Spleen (tissue), 11 donors: ENCODE measurements at regions not wholly inside any gene's neighbourhood (a gene's known extent, or its start where the extent isn't known, plus 50 kb on each side); places are given as distances from the start of the nearest gene placed in this dataset.

Experiments
- DNase-seq: peaks from one replicate; pipeline ENCODE4 v3.0.0-alpha.2; 2020
- H3K27ac ChIP-seq, 8 donors: fragments of 200-600 bp; sonication (generic) in 7 of 8; 1 replicate in 4 of 8; 2 replicates in 4 of 8; pipeline versions ENCODE4 v1.5.0 to v1.8.0; 2016 to 2021; ENCODE audit warnings: inconsistent platforms in 4 of 8, mild to moderate bottlenecking in 4 of 8, moderate library complexity in 1 of 8
- H3K27me3 ChIP-seq, 7 donors: fragments of 200-600 bp; sonication (generic) in 6 of 7; replicated peaks in 1 of 7; 1 replicate in 4 of 7; 2 replicates in 3 of 7; pipeline versions ENCODE4 v1.5.0 to v1.8.0; 2016 to 2021; ENCODE audit warnings: inconsistent platforms in 3 of 7, mild to moderate bottlenecking in 1 of 7
- H3K36me3 ChIP-seq, 6 donors: fragments of 200-600 bp; sonication (generic) in 5 of 6; 1 replicate in 4 of 6; 2 replicates in 2 of 6; pipeline versions ENCODE4 v1.5.0 to v1.8.0; 2016 to 2021; ENCODE audit warnings: inconsistent platforms in 2 of 6
- H3K4me1 ChIP-seq, 6 donors: fragments of 200-600 bp; sonication (generic) in 5 of 6; 1 replicate in 3 of 6; 2 replicates in 3 of 6; pipeline versions ENCODE4 v1.5.0 to v1.8.0; 2016 to 2021; ENCODE audit warnings: inconsistent platforms in 3 of 6
- H3K4me3 ChIP-seq, 8 donors: fragments of 200-600 bp; sonication (generic) in 7 of 8; 1 replicate in 4 of 8; 2 replicates in 4 of 8; pipeline versions ENCODE4 v1.5.0 to v1.8.0; 2016 to 2021; ENCODE audit warnings: inconsistent platforms in 4 of 8, mild to moderate bottlenecking in 4 of 8, moderate library complexity in 2 of 8
- H3K9me3 ChIP-seq, 8 donors: fragments of 200-600 bp; sonication (generic) in 7 of 8; 1 replicate in 4 of 8; 2 replicates in 4 of 8; pipeline versions ENCODE4 v1.5.0 to v1.8.0; 2016 to 2021; ENCODE audit warnings: inconsistent platforms in 4 of 8
- POLR2A ChIP-seq, 3 donors: fragments of 450-650 bp; IDR thresholded peaks; one replicate each; pipeline ENCODE4 v1.5.1; 2017; ENCODE audit warnings: antibody characterized with exemption in 3 of 3, mild to moderate bottlenecking in 1 of 3
- POLR2AphosphoS5 ChIP-seq, 3 donors: sonication (generic); formaldehyde crosslinking; IDR thresholded peaks; one replicate each; pipeline ENCODE4 v1.5.1; 2017; ENCODE audit warnings: antibody characterized with exemption in 3 of 3
- WGBS, 5 donors: extraction: QIAGEN DNeasy Blood & Tissue Kit in 3 of 5; methylation state at CpG; one replicate each; pipeline versions ENCODE4 v1.1.5 to v1.1.7; 2013 to 2018; 5-methylcytosine and 5-hydroxymethylcytosine counted together
- intact Hi-C: fragments of 100-400 bp; cut with DNase I; formaldehyde crosslinking; loops from one replicate; pipeline ENCODE4 v1.15.0; 2023; ENCODE audit warnings: low total_unique reads
- TF ChIP-seq, protein P1 (sequence below), 11 experiments: fragments of 200-600 bp in 7 of 11; fragments of 450-650 bp in 4 of 11; sonication (generic) in 4 of 11; IDR thresholded peaks in 8 of 11; conservative IDR thresholded peaks in 3 of 11; 1 replicate in 7 of 11; 2 replicates in 4 of 11; pipeline versions ENCODE4 v1.4.0 to v1.8.0; 2016 to 2021; ENCODE audit warnings: antibody characterized with exemption in 11 of 11, inconsistent platforms in 4 of 11, mild to moderate bottlenecking in 1 of 11
- donor health status: healthy with polysubstance abuse.
- donor health status: DM: no; HTN: no; CAD: no; lungs with moderate emphysema.
- donor health status: DM: no; HTN: no; CAD: no.
- donor health status: Bipolar disorder and iron deficiency.
- donor health status: healthy.
- donor health status: DM: no; HTN: no; CAD: no.
- donor health status: DM: yes; HTN: yes; CAD: no.

GRCh38 chr16:63563819-63564505, 1527.7 kb upstream of the CDH8 start:
- Histone ChIP-seq H3K27me3 (no peaks in the 10 kb centered on the region), H3K27ac (no peak overlapping the region), H3K36me3 (no peaks in the 10 kb centered on the region), H3K9me3 (peaks cover 0 to 42% (median 15%) of the 10 kb centered on the region in 8 donors), H3K4me3 (no peak overlapping the region), H3K4me1 (no peaks in the 10 kb centered on the region)
- 36 to 64% (median 47%) methylated on average over 1 of the region's 1 CpG for WGBS, 5 donors
- TF ChIP-seq, protein P1, sequence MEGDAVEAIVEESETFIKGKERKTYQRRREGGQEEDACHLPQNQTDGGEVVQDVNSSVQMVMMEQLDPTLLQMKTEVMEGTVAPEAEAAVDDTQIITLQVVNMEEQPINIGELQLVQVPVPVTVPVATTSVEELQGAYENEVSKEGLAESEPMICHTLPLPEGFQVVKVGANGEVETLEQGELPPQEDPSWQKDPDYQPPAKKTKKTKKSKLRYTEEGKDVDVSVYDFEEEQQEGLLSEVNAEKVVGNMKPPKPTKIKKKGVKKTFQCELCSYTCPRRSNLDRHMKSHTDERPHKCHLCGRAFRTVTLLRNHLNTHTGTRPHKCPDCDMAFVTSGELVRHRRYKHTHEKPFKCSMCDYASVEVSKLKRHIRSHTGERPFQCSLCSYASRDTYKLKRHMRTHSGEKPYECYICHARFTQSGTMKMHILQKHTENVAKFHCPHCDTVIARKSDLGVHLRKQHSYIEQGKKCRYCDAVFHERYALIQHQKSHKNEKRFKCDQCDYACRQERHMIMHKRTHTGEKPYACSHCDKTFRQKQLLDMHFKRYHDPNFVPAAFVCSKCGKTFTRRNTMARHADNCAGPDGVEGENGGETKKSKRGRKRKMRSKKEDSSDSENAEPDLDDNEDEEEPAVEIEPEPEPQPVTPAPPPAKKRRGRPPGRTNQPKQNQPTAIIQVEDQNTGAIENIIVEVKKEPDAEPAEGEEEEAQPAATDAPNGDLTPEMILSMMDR (IDR thresholded peaks at IDR 0.05 in 8 of 11, conservative IDR thresholded peaks at IDR 0.05 in 3 of 11), result no peak
- TF ChIP-seq POLR2A (IDR thresholded peaks at IDR 0.05) (no peak), POLR2AphosphoS5 (IDR thresholded peaks at IDR 0.05) (no peak)
- intact Hi-C loops, result no loop called here
- no peak for DNase-seq

DNA sequence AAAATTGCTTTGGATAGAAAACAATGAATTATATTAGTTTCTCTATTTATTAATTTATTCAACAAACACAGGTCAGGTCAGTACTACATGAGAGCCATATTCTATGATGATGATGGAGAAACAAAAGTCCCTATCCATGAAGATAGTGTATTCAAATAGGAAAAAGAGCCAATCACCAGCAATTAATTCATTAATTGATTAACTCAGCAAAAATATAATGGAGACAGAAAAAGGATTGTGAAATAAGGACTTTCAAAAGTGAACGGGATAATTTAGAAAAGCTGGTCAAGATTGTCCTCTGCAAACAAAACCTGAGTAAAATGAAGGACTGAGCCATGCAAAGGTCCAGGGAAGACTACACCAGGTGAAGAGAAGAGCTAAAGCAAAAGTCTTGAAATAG, 1517.7 kb upstream of the CDH8 start:
- Histone ChIP-seq H3K4me1 (no peaks in the 10 kb centered on the region), H3K36me3 (no peaks in the 10 kb centered on the region), H3K9me3 (peaks cover 0 to 10% (median 2%) of the 10 kb centered on the region in 8 donors), H3K27ac (no peak overlapping the region), H3K4me3 (no peak overlapping the region), H3K27me3 (no peaks in the 10 kb centered on the region)
- TF ChIP-seq POLR2A (IDR thresholded peaks at IDR 0.05) (no peak), POLR2AphosphoS5 (IDR thresholded peaks at IDR 0.05) (no peak)
- TF ChIP-seq, protein P1 (IDR thresholded peaks at IDR 0.05 in 8 of 11, conservative IDR thresholded peaks at IDR 0.05 in 3 of 11), result no peak
- DNase-seq, result no peak
- WGBS, 5 donors, result 79 to 95% (median 90%) methylated on average over 1 of the region's 1 CpG
- intact Hi-C loops, result no loop called here

DNA sequence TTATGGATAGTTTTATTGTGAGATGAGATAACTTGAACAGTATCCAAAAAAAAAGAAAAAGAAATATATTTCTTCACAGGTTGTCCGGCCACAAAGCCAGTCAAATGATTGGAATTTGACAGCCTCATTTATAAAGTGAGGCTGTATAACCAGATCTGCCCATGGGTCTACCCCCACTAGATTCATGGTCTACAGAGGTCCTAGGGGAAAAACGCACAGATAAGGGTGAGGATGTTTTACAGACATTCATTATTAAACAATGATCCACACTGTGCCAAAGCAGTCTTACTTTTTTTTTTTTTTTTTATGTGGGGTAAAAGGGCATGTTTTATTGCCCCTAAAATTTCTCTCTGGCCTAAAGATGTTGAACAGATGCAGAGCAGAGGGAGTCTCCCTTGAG, 1503.0 kb upstream of the CDH8 start:
- Histone ChIP-seq H3K27me3 (no peaks in the 10 kb centered on the region), H3K9me3 (peaks cover 0 to 4% (median under 1%) of the 10 kb centered on the region in 8 donors), H3K27ac (no peak overlapping the region), H3K36me3 (no peaks in the 10 kb centered on the region), H3K4me3 (no peak overlapping the region), H3K4me1 (no peaks in the 10 kb centered on the region)
- intact Hi-C loops, result no loop called here
- TF ChIP-seq, protein P1 (IDR thresholded peaks at IDR 0.05 in 8 of 11, conservative IDR thresholded peaks at IDR 0.05 in 3 of 11), result no peak
- WGBS, 5 donors, result 77 to 94% (median 84%) methylated on average over 2 of the region's 2 CpGs
- no peak for DNase-seq

- no peak for TF ChIP-seq POLR2AphosphoS5 (IDR thresholded peaks at IDR 0.05)
- TF ChIP-seq POLR2A (IDR thresholded peaks at IDR 0.05), result no peak
- TF ChIP-seq, protein P1 (IDR thresholded peaks at IDR 0.05 in 8 of 11, conservative IDR thresholded peaks at IDR 0.05 in 3 of 11), result no peak
- no peaks in the 10 kb centered on the region for H3K27me3 ChIP-seq
- intact Hi-C loops, result no loop called here
- peaks cover 0 to 33% (median 23%) of the 10 kb centered on the region in 8 donors for H3K9me3 ChIP-seq
- H3K4me3 ChIP-seq, result no peak overlapping the region
- H3K36me3 ChIP-seq, result no peaks in the 10 kb centered on the region
- no peak overlapping the region for H3K27ac ChIP-seq
- WGBS, 5 donors, result 57 to 85% (median 74%) methylated on average over 4 of the region's 4 CpGs
- no peak for DNase-seq
- H3K4me1 ChIP-seq, result no peaks in the 10 kb centered on the region
Measured at GRCh38 chr16:63530974-63531373, 1494.7 kb upstream of the CDH8 start.
